Type B pancreatic cell (in vitro differentiated cells): ENCODE measurements at regions not wholly inside any gene's neighbourhood (a gene's known extent, or its start where the extent isn't known, plus 50 kb on each side); places are given as distances from the start of the nearest gene placed in this dataset.

Experiments used
- DNase-seq: peaks from one replicate; pipeline ENCODE4 v3.0.0; 2021; ENCODE audit warnings: mixed read lengths; ENCODE audit not compliant: unreplicated experiment; ENCODE audit errors: extremely low spot score
- H3K27ac Mint-ChIP-seq: 2 replicates; pipeline ENCODE4 v1.8.0; 2021; ENCODE audit warnings: mild to moderate bottlenecking, mixed read lengths
- H3K27me3 Mint-ChIP-seq: 2 replicates; pipeline ENCODE4 v1.8.0; 2021; ENCODE audit warnings: mixed read lengths
- H3K36me3 Mint-ChIP-seq: 2 replicates; pipeline ENCODE4 v1.8.0; 2021; ENCODE audit warnings: mixed read lengths
- H3K4me1 Mint-ChIP-seq: one replicate; pipeline ENCODE4 v1.8.0; 2021; ENCODE audit warnings: mixed read lengths; ENCODE audit not compliant: unreplicated experiment
- H3K4me3 Mint-ChIP-seq: 2 replicates; pipeline ENCODE4 v1.8.0; 2021; ENCODE audit warnings: mild to moderate bottlenecking, mixed read lengths
- H3K9me3 Mint-ChIP-seq: 2 replicates; pipeline ENCODE4 v1.8.0; 2021; ENCODE audit warnings: mixed read lengths
- CTCF ChIP-seq: fragments of 200-600 bp; sonication (generic); conservative IDR thresholded peaks from 2 replicates; pipeline ENCODE4 v1.5.0; 2021; ENCODE audit warnings: antibody characterized with exemption, mild to moderate bottlenecking

DNA sequence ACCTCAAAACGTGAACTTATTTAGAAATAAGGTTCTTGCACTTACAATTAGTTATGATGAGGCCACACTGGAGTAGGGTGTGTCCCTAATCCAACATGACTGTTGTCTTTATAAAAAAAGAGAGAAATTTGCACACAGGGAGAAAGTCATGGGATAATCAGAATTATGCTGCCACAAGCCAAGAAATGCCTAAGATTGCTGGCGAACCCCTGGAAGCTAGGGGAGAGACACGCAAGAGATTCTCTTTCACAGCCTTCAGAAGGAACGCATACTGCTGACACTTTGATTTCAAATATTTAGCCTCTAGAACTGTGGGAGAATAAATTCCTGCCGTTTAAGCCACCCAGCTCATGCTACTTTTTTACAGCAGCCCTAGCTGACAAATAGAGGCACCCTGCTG is 138.3 kb downstream of the CCDC71L start:
- DNase-seq, result no peak
- H3K4me1 Mint-ChIP-seq, result no peaks in the 10 kb centered on the region
- no peak overlapping the region for H3K4me3 Mint-ChIP-seq
- no peak for TF ChIP-seq CTCF
- H3K9me3 Mint-ChIP-seq, result no peaks in the 10 kb centered on the region
- no peak overlapping the region for H3K27ac Mint-ChIP-seq
- H3K36me3 Mint-ChIP-seq, result no peaks in the 10 kb centered on the region
- peaks cover 14% of the 10 kb centered on the region for H3K27me3 Mint-ChIP-seq

GRCh38 chr7:106521541-106521940 is 139.4 kb downstream of the CCDC71L start:
- DNase-seq, result no peak
- H3K4me1 Mint-ChIP-seq, result no peaks in the 10 kb centered on the region
- no peak overlapping the region for H3K4me3 Mint-ChIP-seq
- TF ChIP-seq CTCF, result no peak
- no peaks in the 10 kb centered on the region for H3K9me3 Mint-ChIP-seq
- H3K27ac Mint-ChIP-seq, result no peak overlapping the region
- H3K27me3 Mint-ChIP-seq, result peaks cover 15% of the 10 kb centered on the region
- H3K36me3 Mint-ChIP-seq, result no peaks in the 10 kb centered on the region

DNA sequence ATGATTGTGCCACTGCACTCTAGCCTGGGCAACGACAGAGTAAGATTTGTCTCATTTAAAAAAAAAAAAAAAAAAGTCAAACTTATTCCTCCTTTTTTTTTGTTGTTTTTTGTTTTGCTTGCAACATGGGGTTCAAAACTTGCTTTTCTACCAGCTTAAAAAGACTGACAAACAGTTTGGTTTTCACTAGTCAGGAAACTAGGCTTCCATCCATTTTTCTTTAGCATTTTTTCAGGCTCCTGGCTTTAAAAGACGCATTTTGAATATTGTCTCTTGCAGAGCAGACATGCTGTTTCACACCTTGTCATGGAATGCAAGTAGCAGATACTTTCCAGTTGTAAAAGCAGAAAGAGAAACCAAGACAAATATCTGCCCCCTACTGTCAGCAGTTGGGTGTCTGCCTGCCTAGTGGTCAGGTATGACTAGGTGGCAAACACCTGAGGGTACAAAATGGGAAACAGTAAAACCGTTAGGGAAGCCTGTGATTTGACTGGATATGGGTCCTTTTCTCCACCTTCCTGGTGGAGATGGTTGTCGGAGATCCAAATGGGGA is 139.9 kb downstream of the CCDC71L start:
- no peaks in the 10 kb centered on the region for H3K36me3 Mint-ChIP-seq
- H3K4me3 Mint-ChIP-seq, result no peak overlapping the region
- TF ChIP-seq CTCF, result no peak
- H3K9me3 Mint-ChIP-seq, result no peaks in the 10 kb centered on the region
- H3K27ac Mint-ChIP-seq, result no peak overlapping the region
- H3K27me3 Mint-ChIP-seq, result peaks cover 15% of the 10 kb centered on the region
- DNase-seq, result no peak
- no peaks in the 10 kb centered on the region for H3K4me1 Mint-ChIP-seq

DNA sequence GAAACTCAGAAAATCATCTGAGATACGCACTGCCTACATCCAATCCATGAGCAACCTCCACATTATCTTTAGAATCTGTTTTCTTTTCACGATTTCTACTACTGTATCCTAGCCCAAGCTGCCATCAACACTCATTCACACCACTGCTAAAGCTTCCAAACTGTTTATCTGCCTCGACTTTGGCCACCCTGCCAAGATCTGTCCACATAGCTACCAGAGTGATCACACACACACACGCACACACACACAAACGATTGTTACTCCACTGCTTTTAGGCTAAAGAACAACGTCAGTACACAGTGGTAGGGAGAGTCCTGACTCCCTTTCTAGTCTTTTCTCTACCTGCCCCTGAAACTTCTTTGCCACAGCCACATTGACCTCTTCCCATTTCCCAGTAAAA is 142.0 kb downstream of the CCDC71L start:
- no peak overlapping the region for H3K27ac Mint-ChIP-seq
- H3K4me3 Mint-ChIP-seq, result no peak overlapping the region
- H3K4me1 Mint-ChIP-seq, result no peaks in the 10 kb centered on the region
- H3K27me3 Mint-ChIP-seq, result peaks cover 18% of the 10 kb centered on the region
- no peak for DNase-seq
- TF ChIP-seq CTCF, result no peak
- H3K36me3 Mint-ChIP-seq, result no peaks in the 10 kb centered on the region
- no peaks in the 10 kb centered on the region for H3K9me3 Mint-ChIP-seq

- Mint-ChIP-seq H3K4me3 (no peak overlapping the region), H3K27me3 (peaks cover 18% of the 10 kb centered on the region), H3K36me3 (no peaks in the 10 kb centered on the region), H3K27ac (no peak overlapping the region), H3K4me1 (no peaks in the 10 kb centered on the region), H3K9me3 (no peaks in the 10 kb centered on the region)
- no peak for DNase-seq
- TF ChIP-seq CTCF, result no peak
Observed at GRCh38 chr7:106518239-106518638, 142.7 kb downstream of the CCDC71L start.

DNA sequence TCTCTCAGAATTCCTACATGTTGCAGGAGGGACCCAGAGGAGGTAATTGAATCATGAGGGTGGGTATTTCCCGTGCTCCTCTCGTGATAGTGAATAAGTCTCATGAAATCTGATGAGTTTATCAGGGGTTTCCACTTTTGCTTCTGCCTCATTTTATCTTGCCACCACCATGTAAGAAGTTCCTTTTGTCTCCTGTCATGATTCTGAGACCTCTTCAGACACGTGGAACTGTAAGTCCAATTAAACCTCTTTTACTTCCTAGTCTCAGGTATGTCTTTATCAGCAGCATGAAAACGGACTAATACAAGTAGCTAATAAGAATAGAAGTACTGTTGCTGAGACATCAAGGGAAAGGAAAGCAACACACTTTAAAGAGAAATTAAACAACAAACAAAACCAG is 143.4 kb downstream of the CCDC71L start:
- H3K4me3 Mint-ChIP-seq, result no peak overlapping the region
- TF ChIP-seq CTCF, result no peak

More for the DNA sequence above, 143.4 kb downstream of the CCDC71L start:
- no peaks in the 10 kb centered on the region for H3K36me3 Mint-ChIP-seq
- H3K27me3 Mint-ChIP-seq, result peaks cover 18% of the 10 kb centered on the region
- DNase-seq, result no peak
- H3K27ac Mint-ChIP-seq, result no peak overlapping the region
- no peaks in the 10 kb centered on the region for H3K9me3 Mint-ChIP-seq
- H3K4me1 Mint-ChIP-seq, result no peaks in the 10 kb centered on the region
